GM12878 (cell line): ENCODE measurements at regions not wholly inside any gene's neighbourhood (a gene's known extent, or its start where the extent isn't known, plus 50 kb on each side); places are given as distances from the start of the nearest gene placed in this dataset.

Experiments
- BHLHE40 ChIP-seq, 2 experiments: fragments of 450-650 bp in 1 of 2; IDR thresholded peaks; 2 replicates each; pipeline ENCODE4 v1.6.1; 2011 to 2017; ENCODE audit warnings: low read depth in 2 of 2, borderline replicate concordance in 1 of 2, improper control_type of control experiment in 1 of 2, low read length in 1 of 2, mild to moderate bottlenecking in 1 of 2
- CUX1 ChIP-seq: IDR thresholded peaks from 2 replicates; pipeline ENCODE4 v1.6.1; 2012; ENCODE audit warnings: improper control_type of control experiment, low read depth, low read length; ENCODE audit not compliant: insufficient replicate concordance
- DPF2 ChIP-seq: fragments of 450-650 bp; IDR thresholded peaks from 2 replicates; pipeline ENCODE4 v1.6.1; 2017; ENCODE audit warnings: mild to moderate bottlenecking
- E2F8 ChIP-seq: fragments of 450-650 bp; IDR thresholded peaks from 2 replicates; pipeline ENCODE4 v1.6.1; 2018; ENCODE audit warnings: mild to moderate bottlenecking, low read depth, moderate library complexity; ENCODE audit not compliant: partially characterized antibody
- E4F1 ChIP-seq: fragments of 450-650 bp; IDR thresholded peaks from 2 replicates; pipeline ENCODE4 v1.6.1; 2018; ENCODE audit warnings: borderline replicate concordance, mild to moderate bottlenecking; ENCODE audit not compliant: partially characterized antibody
- EP300 ChIP-seq, 2 experiments: fragments of 150-350 bp in 1 of 2; IDR thresholded peaks; 2 replicates each; pipeline ENCODE4 v1.6.1; 2011 to 2012; ENCODE audit warnings: low read depth in 2 of 2, low read length in 2 of 2, borderline replicate concordance in 1 of 2, improper control_type of control experiment in 1 of 2, inconsistent platforms in 1 of 2; ENCODE audit not compliant: control insufficient read depth in 1 of 2
- ETV6 ChIP-seq, 2 experiments: fragments of 450-650 bp in 1 of 2; IDR thresholded peaks in 1 of 2; conservative IDR thresholded peaks in 1 of 2; 2 replicates each; pipeline ENCODE4 v1.6.1; 2014; ENCODE audit warnings: antibody characterized with exemption in 1 of 2, borderline replicate concordance in 1 of 2, low read depth in 1 of 2, mild to moderate bottlenecking in 1 of 2, moderate library complexity in 1 of 2
- HDGF ChIP-seq: fragments of 450-650 bp; IDR thresholded peaks from 2 replicates; pipeline ENCODE4 v1.6.1; 2016; ENCODE audit warnings: antibody characterized with exemption
- IKZF1 ChIP-seq: fragments of 450-650 bp; conservative IDR thresholded peaks from 2 replicates; pipeline ENCODE4 v1.6.1; 2017; ENCODE audit warnings: antibody characterized with exemption, mild to moderate bottlenecking
- IRF3 ChIP-seq: fragments of 450-650 bp; IDR thresholded peaks from 2 replicates; pipeline ENCODE4 v1.6.1; 2014; ENCODE audit warnings: mild to moderate bottlenecking
- JUNB ChIP-seq: IDR thresholded peaks from 2 replicates; pipeline ENCODE4 v1.6.1; 2016; ENCODE audit warnings: antibody characterized with exemption, mild to moderate bottlenecking
- NFYB ChIP-seq: IDR thresholded peaks from 2 replicates; pipeline ENCODE4 v1.6.1; 2011; ENCODE audit warnings: low read depth, mild to moderate bottlenecking, low read length, improper control_type of control experiment, moderate library complexity; ENCODE audit not compliant: insufficient read depth
- NR2C1 ChIP-seq: fragments of 450-650 bp; IDR thresholded peaks from 2 replicates; pipeline ENCODE4 v1.6.1; 2017; ENCODE audit warnings: antibody characterized with exemption, mild to moderate bottlenecking, moderate library complexity
- PAX8 ChIP-seq: fragments of 450-650 bp; IDR thresholded peaks from 2 replicates; pipeline ENCODE4 v1.6.1; 2017; ENCODE audit warnings: mild to moderate bottlenecking, moderate library complexity
- POLR2AphosphoS5 ChIP-seq: IDR thresholded peaks from 2 replicates; pipeline ENCODE4 v1.6.1; 2011; ENCODE audit warnings: mild to moderate bottlenecking, low read length, inconsistent platforms
- RELA ChIP-seq: fragments of 450-650 bp; IDR thresholded peaks from 2 replicates; pipeline ENCODE4 v1.8.0; 2014; ENCODE audit warnings: borderline replicate concordance; ENCODE audit not compliant: partially characterized antibody
- SMAD1 ChIP-seq: fragments of 450-650 bp; IDR thresholded peaks from 2 replicates; pipeline ENCODE4 v1.6.1; 2018; ENCODE audit warnings: mild to moderate bottlenecking, low read depth; ENCODE audit not compliant: partially characterized antibody
- SUPT20H ChIP-seq: IDR thresholded peaks from 2 replicates; pipeline ENCODE4 v1.6.1; 2011; ENCODE audit warnings: low read depth, mild to moderate bottlenecking, low read length, moderate library complexity, borderline replicate concordance; ENCODE audit not compliant: control insufficient read depth
- WRNIP1 ChIP-seq: IDR thresholded peaks from 2 replicates; pipeline ENCODE4 v1.6.1; 2011; ENCODE audit warnings: low read depth, low read length, improper control_type of control experiment, borderline replicate concordance

- TF ChIP-seq E2F8 (no peak), JUNB (no peak), IRF3 (no peak), DPF2 (no peak), POLR2AphosphoS5 (no peak), E4F1 (no peak), CUX1 (no peak), WRNIP1 (no peak), BHLHE40 (IDR thresholded peaks at IDR 0.05; ENCODE audit: borderline replicate concordance in 1 of 2, low read depth in 2 of 2, low read length in 1 of 2) (no peak), PAX8 (no peak), NR2C1 (peak; percentile 78), ETV6 (conservative IDR thresholded peaks at IDR 0.05 in 1 of 2, IDR thresholded peaks at IDR 0.05 in 1 of 2; ENCODE audit: borderline replicate concordance in 1 of 2, low read depth in 1 of 2) (no peak), IKZF1 (no peak), SUPT20H (no peak), SMAD1 (no peak), EP300 (IDR thresholded peaks at IDR 0.05; ENCODE audit: borderline replicate concordance in 1 of 2, control insufficient read depth in 1 of 2, low read depth in 2 of 2, low read length in 2 of 2) (no peak), HDGF (no peak), RELA (no peak), NFYB (peak; percentile 47; the same call in 1 of the 2 replicates)
Measured at GRCh38 chr17:17416007-17416399, 60.8 kb upstream of the MED9 start (continued).
